CD14-positive monocyte (primary cell): ENCODE measurements at regions not wholly inside any gene's neighbourhood (a gene's known extent, or its start where the extent isn't known, plus 50 kb on each side); places are given as distances from the start of the nearest gene placed in this dataset.

ENCODE experiments used
- DNase-seq, 3 donors: peaks; one replicate each; pipeline ENCODE4 v3.0.0-alpha.2; 2011 to 2022
- H2AFZ ChIP-seq: 2 replicates; pipeline ENCODE4 v1.6.0; 2012; ENCODE audit warnings: mild to moderate bottlenecking, low read depth, low read length, inconsistent platforms; ENCODE audit not compliant: insufficient read depth, poor library complexity, severe bottlenecking
- H3K27ac ChIP-seq, 2 donors: 1 replicate in 1 of 2; 2 replicates in 1 of 2; pipeline ENCODE4 v1.5.1; 2012 to 2013; ENCODE audit warnings: low read length in 2 of 2, control low read depth in 1 of 2, inconsistent platforms in 1 of 2, low read depth in 1 of 2, mild to moderate bottlenecking in 1 of 2
- H3K27me3 ChIP-seq, 2 donors: one replicate each; pipeline versions ENCODE4 v1.6.0 to v1.6.1; 2011 to 2013; ENCODE audit warnings: low read length in 2 of 2; ENCODE audit not compliant: control insufficient read depth in 2 of 2, insufficient read depth in 2 of 2
- H3K36me3 ChIP-seq, 2 donors: replicated peaks in 1 of 2; 1 replicate in 1 of 2; 2 replicates in 1 of 2; pipeline versions ENCODE4 v1.5.1 to v1.6.1; 2012 to 2013; ENCODE audit warnings: low read length in 2 of 2, control low read depth in 1 of 2, inconsistent platforms in 1 of 2, mild to moderate bottlenecking in 1 of 2; ENCODE audit not compliant: insufficient read depth in 2 of 2, control insufficient read depth in 1 of 2
- H3K4me1 ChIP-seq, 2 donors: 1 replicate in 1 of 2; 2 replicates in 1 of 2; pipeline versions ENCODE4 v1.5.1 to v1.6.1; 2012 to 2013; ENCODE audit warnings: low read length in 2 of 2, control low read depth in 1 of 2, inconsistent platforms in 1 of 2, mild to moderate bottlenecking in 1 of 2, moderate library complexity in 1 of 2; ENCODE audit not compliant: insufficient read depth in 2 of 2, control insufficient read depth in 1 of 2
- H3K4me2 ChIP-seq: replicated peaks from 2 replicates; pipeline ENCODE3; 2012; ENCODE audit warnings: low read length, moderate library complexity, mild to moderate bottlenecking; ENCODE audit not compliant: poor library complexity, severe bottlenecking; ENCODE audit errors: extremely low read depth
- H3K4me3 ChIP-seq, 3 experiments: fragments of 200-600 bp in 1 of 3; sonication (generic) in 1 of 3; replicated peaks in 1 of 3; 1 replicate in 2 of 3; 2 replicates in 1 of 3; pipeline ENCODE4 v1.5.1; 2011 to 2013; ENCODE audit warnings: low read length in 3 of 3, mild to moderate bottlenecking in 3 of 3, control low read depth in 2 of 3, low read depth in 2 of 3, inconsistent platforms in 1 of 3, moderate library complexity in 1 of 3
- H3K79me2 ChIP-seq: 2 replicates; pipeline ENCODE4 v1.6.0; 2012; ENCODE audit warnings: mild to moderate bottlenecking, control low read depth, inconsistent platforms, low read length, moderate library complexity; ENCODE audit not compliant: insufficient read depth
- H3K9ac ChIP-seq: 2 replicates; pipeline ENCODE4 v1.6.0; 2017; ENCODE audit warnings: low read length, mild to moderate bottlenecking; ENCODE audit not compliant: insufficient read depth, poor library complexity, severe bottlenecking
- H3K9me3 ChIP-seq, 2 donors: replicated peaks in 1 of 2; 1 replicate in 1 of 2; 2 replicates in 1 of 2; pipeline versions ENCODE4 v1.5.1 to v1.6.1; 2012 to 2013; ENCODE audit warnings: low read length in 2 of 2, control low read depth in 1 of 2; ENCODE audit not compliant: control insufficient read depth in 1 of 2, insufficient read depth in 1 of 2
- H4K20me1 ChIP-seq: 2 replicates; pipeline ENCODE4 v1.6.0; 2012; ENCODE audit warnings: mild to moderate bottlenecking, low read length, control low read depth, moderate library complexity; ENCODE audit not compliant: insufficient read depth
- H3K27ac Mint-ChIP-seq, 7 donors: one replicate each; pipeline ENCODE4 v1.8.0; 2020; ENCODE audit warnings: mild to moderate bottlenecking in 7 of 7, mixed read lengths in 7 of 7, moderate library complexity in 6 of 7, inconsistent platforms in 2 of 7
- H3K27me3 Mint-ChIP-seq, 3 donors: one replicate each; pipeline ENCODE4 v1.8.0; 2021 to 2022; ENCODE audit warnings: low read depth in 3 of 3, mild to moderate bottlenecking in 3 of 3, mixed read lengths in 3 of 3, moderate library complexity in 3 of 3, inconsistent platforms in 1 of 3
- H3K36me3 Mint-ChIP-seq, 2 donors: one replicate each; pipeline ENCODE4 v1.8.0; 2020; ENCODE audit warnings: mixed read lengths in 2 of 2, inconsistent platforms in 1 of 2, mild to moderate bottlenecking in 1 of 2
- H3K4me1 Mint-ChIP-seq: one replicate; pipeline ENCODE4 v1.8.0; 2020; ENCODE audit warnings: mild to moderate bottlenecking, mixed read lengths
- H3K4me3 Mint-ChIP-seq, 2 donors: one replicate each; pipeline ENCODE4 v1.8.0; 2020; ENCODE audit warnings: mild to moderate bottlenecking in 2 of 2, mixed read lengths in 2 of 2, moderate library complexity in 1 of 2
- H3K9me3 Mint-ChIP-seq, 7 donors: one replicate each; pipeline ENCODE4 v1.8.0; 2020 to 2022; ENCODE audit warnings: mixed read lengths in 7 of 7, mild to moderate bottlenecking in 6 of 7, moderate library complexity in 6 of 7, inconsistent platforms in 2 of 7
- CTCF ChIP-seq: fragments of 200-600 bp; IDR thresholded peaks from one replicate; pipeline ENCODE4 v1.8.0; 2022; ENCODE audit warnings: antibody characterized with exemption, mild to moderate bottlenecking
- WGBS: methylation state at CpG from one replicate; pipeline ENCODE4 v1.1.5; 2013; ENCODE audit warnings: missing lambda C conversion rate; ENCODE audit not compliant: insufficient coverage; 5-methylcytosine and 5-hydroxymethylcytosine counted together
- intact Hi-C, 2 donors: fragments of 100-400 bp; cut with micrococcal nuclease; formaldehyde crosslinking; loops; one replicate each; pipeline versions ENCODE4 v1.15.0 to v1.15.1; 2023

GRCh38 chr7:91556956-91557650, 292.9 kb downstream of the FZD1 start:
- Mint-ChIP-seq H3K4me3 (no peak overlapping the region), H3K9me3 (peaks cover 0 to 3% (median 2%) of the 10 kb centered on the region in 7 donors), H3K27ac (no peak overlapping the region), H3K4me1 (peaks cover 3% of the 10 kb centered on the region), H3K27me3 (peaks cover 2 to 4% (median 2%) of the 10 kb centered on the region in 3 donors), H3K36me3 (no peaks in the 10 kb centered on the region)
- H3K27me3 ChIP-seq = no peaks in the 10 kb centered on the region
- 92% methylated on average over 3 of the region's 7 CpGs for WGBS
- H3K9me3 ChIP-seq = no peaks in the 10 kb centered on the region
- H3K9ac ChIP-seq = no peak overlapping the region
- H3K4me2 ChIP-seq = no peak overlapping the region
- TF ChIP-seq CTCF = no peak
- no peaks in the 10 kb centered on the region for H3K36me3 ChIP-seq
- H2AFZ ChIP-seq = no peak overlapping the region
- H3K27ac ChIP-seq = no peak overlapping the region
- intact Hi-C loops = no loop called here
- no peaks in the 10 kb centered on the region for H3K4me1 ChIP-seq
- H4K20me1 ChIP-seq = no peaks in the 10 kb centered on the region
- no peak for DNase-seq
- H3K4me3 ChIP-seq = no peak overlapping the region
- H3K79me2 ChIP-seq = no peaks in the 10 kb centered on the region

- H3K4me1 Mint-ChIP-seq = peaks cover 3% of the 10 kb centered on the region
- Histone ChIP-seq H2AFZ (no peak overlapping the region), H3K9ac (no peak overlapping the region), H3K4me1 (no peaks in the 10 kb centered on the region), H3K27me3 (no peaks in the 10 kb centered on the region), H3K36me3 (no peaks in the 10 kb centered on the region), H3K79me2 (no peaks in the 10 kb centered on the region), H3K4me2 (no peak overlapping the region), H3K27ac (no peak overlapping the region), H3K9me3 (no peaks in the 10 kb centered on the region), H4K20me1 (no peaks in the 10 kb centered on the region), H3K4me3 (no peak overlapping the region)
- no peak overlapping the region for H3K4me3 Mint-ChIP-seq
- H3K36me3 Mint-ChIP-seq = no peaks in the 10 kb centered on the region
- no peak for DNase-seq
- WGBS = 99% methylated on average over 8 of the region's 8 CpGs
- peaks cover 2 to 4% (median 2%) of the 10 kb centered on the region in 3 donors for H3K27me3 Mint-ChIP-seq
- no peak overlapping the region for H3K27ac Mint-ChIP-seq
- TF ChIP-seq CTCF = no peak
- H3K9me3 Mint-ChIP-seq = peaks cover 0 to 3% (median 2%) of the 10 kb centered on the region in 7 donors
- intact Hi-C loops = no loop called here
Measured at GRCh38 chr7:91557789-91558404, 293.7 kb downstream of the FZD1 start.
